ENCODE measurements at regions not wholly inside any gene's neighbourhood (a gene's known extent, or its start where the extent isn't known, plus 50 kb on each side); places are given as distances from the start of the nearest gene placed in this dataset.

- no peaks in the 10 kb centered on the region for H3K9me3 ChIP-seq
- DNase-seq = no peak
- intact Hi-C loops (cut with DNase I; ENCODE audit: low total_unique reads) = no loop called here
- H3K27me3 ChIP-seq = no peaks in the 10 kb centered on the region
- H3K36me3 ChIP-seq = no peaks in the 10 kb centered on the region
- no peak for TF ChIP-seq EP300 (IDR thresholded peaks at IDR 0.05)
- TF ChIP-seq POLR2A (IDR thresholded peaks at IDR 0.05) = no peak
- no peak for TF ChIP-seq POLR2AphosphoS5 (IDR thresholded peaks at IDR 0.05)
- TF ChIP-seq CTCF (IDR thresholded peaks at IDR 0.05) = no peak
- H3K4me1 ChIP-seq = peaks cover 4 to 17% (median 11%) of the 10 kb centered on the region in 4 donors
- WGBS, 5 donors = 80 to 87% (median 81%) methylated on average over 2 of the region's 2 CpGs
- H3K4me3 ChIP-seq = no peak overlapping the region
- no peak overlapping the region for H3K27ac ChIP-seq
Measured at GRCh38 chr20:6657904-6658303, 109.6 kb upstream of the BMP2 start.

- H3K4me1 ChIP-seq = peaks cover 4 to 11% (median 7%) of the 10 kb centered on the region in 4 donors
- H3K36me3 ChIP-seq = no peaks in the 10 kb centered on the region
- no peaks in the 10 kb centered on the region for H3K9me3 ChIP-seq
- intact Hi-C loops (cut with DNase I; ENCODE audit: low total_unique reads) = no loop called here
- TF ChIP-seq EP300 (IDR thresholded peaks at IDR 0.05) = no peak
- TF ChIP-seq CTCF (IDR thresholded peaks at IDR 0.05) = no peak
- no peak for TF ChIP-seq POLR2A (IDR thresholded peaks at IDR 0.05)
- no peak for TF ChIP-seq POLR2AphosphoS5 (IDR thresholded peaks at IDR 0.05)
- H3K4me3 ChIP-seq = no peak overlapping the region
- H3K27me3 ChIP-seq = no peaks in the 10 kb centered on the region
- DNase-seq = no peak
- WGBS, 5 donors = 87 to 91% (median 91%) methylated on average over 5 of the region's 5 CpGs
- no peak overlapping the region for H3K27ac ChIP-seq
Measured at GRCh38 chr20:6657111-6657510, 110.4 kb upstream of the BMP2 start.

GRCh38 chr20:6654513-6655252, 112.8 kb upstream of the BMP2 start:
- H3K4me3 ChIP-seq = no peak overlapping the region
- WGBS, 5 donors = 40 to 50% (median 42%) methylated on average over 10 of the region's 10 CpGs
- intact Hi-C loops (cut with DNase I; ENCODE audit: low total_unique reads) = no loop called here
- no peaks in the 10 kb centered on the region for H3K27me3 ChIP-seq
- H3K9me3 ChIP-seq = no peaks in the 10 kb centered on the region
- peaks cover 0 to 11% (median 7%) of the 10 kb centered on the region in 4 donors for H3K4me1 ChIP-seq
- no peaks in the 10 kb centered on the region for H3K36me3 ChIP-seq
- TF ChIP-seq EP300 (IDR thresholded peaks at IDR 0.05) (no peak), CTCF (IDR thresholded peaks at IDR 0.05) (no peak)
- H3K27ac ChIP-seq = peak overlapping the region in 2 of 5 donors; percentile 2 to 46
- DNase-seq = peak in 1 of 2 donors; percentile 58

- Histone ChIP-seq H3K4me3 (no peak overlapping the region), H3K27ac (no peak overlapping the region), H3K36me3 (no peaks in the 10 kb centered on the region), H3K9me3 (no peaks in the 10 kb centered on the region), H3K4me1 (peaks cover 0 to 11% (median 7%) of the 10 kb centered on the region in 4 donors), H3K27me3 (no peaks in the 10 kb centered on the region)
- TF ChIP-seq POLR2A (IDR thresholded peaks at IDR 0.05) (no peak), EP300 (IDR thresholded peaks at IDR 0.05) (no peak), CTCF (IDR thresholded peaks at IDR 0.05) (no peak), POLR2AphosphoS5 (IDR thresholded peaks at IDR 0.05) (no peak)
- WGBS, 5 donors = 89 to 94% (median 92%) methylated on average over 3 of the region's 3 CpGs
- no peak for DNase-seq
- intact Hi-C loops (cut with DNase I; ENCODE audit: low total_unique reads) = no loop called here
Measured at GRCh38 chr20:6651561-6651960, 115.9 kb upstream of the BMP2 start.
